Right atrium auricular region (tissue), 2 donors: ENCODE measurements at regions not wholly inside any gene's neighbourhood (a gene's known extent, or its start where the extent isn't known, plus 50 kb on each side); places are given as distances from the start of the nearest gene placed in this dataset.

Experiments used
- DNase-seq: peaks from one replicate; pipeline ENCODE4 v3.0.0-alpha.2; 2019; ENCODE audit warnings: low spot score
- H3K27ac ChIP-seq, 2 donors: fragments of 200-600 bp; sonication (generic); 1 replicate in 1 of 2; 2 replicates in 1 of 2; pipeline ENCODE4 v1.5.1; 2016 to 2019
- H3K27me3 ChIP-seq, 2 donors: fragments of 200-600 bp; sonication (generic); one replicate each; pipeline versions ENCODE4 v1.5.1 to v1.6.0; 2017 to 2019
- H3K36me3 ChIP-seq: fragments of 200-600 bp; sonication (generic); one replicate; pipeline ENCODE4 v1.5.1; 2016
- H3K4me1 ChIP-seq, 2 donors: fragments of 200-600 bp; sonication (generic); one replicate each; pipeline versions ENCODE4 v1.5.1 to v1.6.0; 2017 to 2019
- H3K4me3 ChIP-seq, 2 donors: fragments of 200-600 bp; sonication (generic); 1 replicate in 1 of 2; 2 replicates in 1 of 2; pipeline ENCODE4 v1.5.1; 2017 to 2019; ENCODE audit warnings: mild to moderate bottlenecking in 1 of 2, moderate library complexity in 1 of 2
- H3K9me3 ChIP-seq, 2 donors: fragments of 200-600 bp; sonication (generic); one replicate each; pipeline ENCODE4 v1.5.1; 2019
- TF ChIP-seq, protein P1 (sequence below), 2 donors: fragments of 200-600 bp; sonication (generic); IDR thresholded peaks; one replicate each; pipeline ENCODE4 v1.5.1; 2019; ENCODE audit warnings: antibody characterized with exemption in 2 of 2

DNA sequence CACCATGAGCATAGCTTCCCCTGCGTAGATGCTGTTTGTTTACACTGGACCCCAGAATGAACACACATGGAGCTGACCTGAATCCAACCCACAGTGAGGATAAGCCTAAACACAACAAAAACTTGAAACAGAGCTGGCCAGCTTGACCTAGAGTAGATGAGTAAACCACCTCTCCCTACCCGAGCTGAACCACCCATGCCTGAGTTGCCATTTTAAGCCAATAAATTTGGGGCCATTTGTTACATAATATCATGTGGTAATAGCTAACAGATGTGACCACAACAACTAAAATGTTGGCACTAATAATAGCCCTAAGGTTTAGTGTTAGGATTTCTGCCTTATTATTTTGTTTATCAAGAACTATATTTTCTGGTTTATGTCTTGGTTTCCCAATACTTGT, 103.2 kb upstream of the GRIK2 start:
- TF ChIP-seq, protein P1, sequence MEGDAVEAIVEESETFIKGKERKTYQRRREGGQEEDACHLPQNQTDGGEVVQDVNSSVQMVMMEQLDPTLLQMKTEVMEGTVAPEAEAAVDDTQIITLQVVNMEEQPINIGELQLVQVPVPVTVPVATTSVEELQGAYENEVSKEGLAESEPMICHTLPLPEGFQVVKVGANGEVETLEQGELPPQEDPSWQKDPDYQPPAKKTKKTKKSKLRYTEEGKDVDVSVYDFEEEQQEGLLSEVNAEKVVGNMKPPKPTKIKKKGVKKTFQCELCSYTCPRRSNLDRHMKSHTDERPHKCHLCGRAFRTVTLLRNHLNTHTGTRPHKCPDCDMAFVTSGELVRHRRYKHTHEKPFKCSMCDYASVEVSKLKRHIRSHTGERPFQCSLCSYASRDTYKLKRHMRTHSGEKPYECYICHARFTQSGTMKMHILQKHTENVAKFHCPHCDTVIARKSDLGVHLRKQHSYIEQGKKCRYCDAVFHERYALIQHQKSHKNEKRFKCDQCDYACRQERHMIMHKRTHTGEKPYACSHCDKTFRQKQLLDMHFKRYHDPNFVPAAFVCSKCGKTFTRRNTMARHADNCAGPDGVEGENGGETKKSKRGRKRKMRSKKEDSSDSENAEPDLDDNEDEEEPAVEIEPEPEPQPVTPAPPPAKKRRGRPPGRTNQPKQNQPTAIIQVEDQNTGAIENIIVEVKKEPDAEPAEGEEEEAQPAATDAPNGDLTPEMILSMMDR (IDR thresholded peaks at IDR 0.05), result no peak
- DNase-seq, result no peak
- Histone ChIP-seq H3K27me3 (no peaks in the 10 kb centered on the region), H3K4me1 (no peaks in the 10 kb centered on the region), H3K36me3 (no peaks in the 10 kb centered on the region), H3K4me3 (no peak overlapping the region), H3K9me3 (no peaks in the 10 kb centered on the region), H3K27ac (no peak overlapping the region)

DNA sequence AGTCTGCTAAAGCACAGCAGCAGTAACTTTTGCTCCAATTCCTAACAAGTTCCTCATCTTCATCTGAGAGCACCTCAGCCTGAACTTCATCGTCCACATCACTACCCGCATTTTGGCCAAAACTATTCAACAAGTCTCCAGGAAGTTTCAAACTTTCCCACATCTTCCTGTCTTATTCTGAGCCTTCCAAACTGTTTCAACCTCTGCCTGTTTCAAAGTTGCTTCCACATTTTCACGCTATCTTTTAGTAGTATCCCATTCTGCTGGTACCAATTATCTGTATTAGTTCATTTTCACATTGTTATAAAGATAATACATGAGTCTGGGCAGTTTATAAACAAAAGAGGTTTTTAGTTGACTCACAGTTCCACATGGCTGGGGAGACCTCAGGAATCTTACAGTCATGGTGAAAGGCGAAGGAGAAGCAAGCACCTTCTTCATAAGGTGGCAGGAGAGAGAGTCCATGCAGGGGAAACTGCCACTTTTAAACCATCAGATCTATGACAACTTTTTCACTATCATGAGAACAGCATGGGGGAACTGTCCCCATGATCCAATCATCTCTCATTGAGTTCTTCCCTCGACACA, 99.4 kb upstream of the GRIK2 start:
- H3K36me3 ChIP-seq, result no peaks in the 10 kb centered on the region
- no peaks in the 10 kb centered on the region for H3K27me3 ChIP-seq
- H3K4me1 ChIP-seq, result no peaks in the 10 kb centered on the region
- no peaks in the 10 kb centered on the region for H3K9me3 ChIP-seq
- no peak overlapping the region for H3K4me3 ChIP-seq
- no peak for DNase-seq
- no peak overlapping the region for H3K27ac ChIP-seq
- TF ChIP-seq, protein P1 (IDR thresholded peaks at IDR 0.05), result no peak

DNA sequence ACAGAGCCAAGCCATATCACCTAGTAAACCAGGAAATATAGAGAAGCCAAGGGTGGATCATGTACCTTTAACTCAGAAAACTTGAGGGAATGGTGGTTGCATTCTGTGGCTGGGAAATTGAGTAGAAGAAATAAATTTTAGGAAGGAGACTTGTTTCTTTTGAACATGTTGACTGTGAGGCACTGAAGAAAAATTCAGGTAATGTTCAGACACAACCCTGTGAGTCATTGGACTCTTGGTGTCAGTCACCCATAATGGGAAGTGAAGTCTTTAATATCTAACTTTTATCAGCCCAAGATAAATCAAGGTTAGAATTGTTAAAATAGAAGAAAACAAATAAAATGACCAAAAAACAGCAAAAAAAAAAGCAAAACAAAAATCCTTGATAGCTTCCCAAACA, 98.8 kb upstream of the GRIK2 start:
- Histone ChIP-seq H3K27ac (no peak overlapping the region), H3K36me3 (no peaks in the 10 kb centered on the region), H3K4me1 (no peaks in the 10 kb centered on the region), H3K27me3 (no peaks in the 10 kb centered on the region), H3K9me3 (no peaks in the 10 kb centered on the region), H3K4me3 (no peak overlapping the region)
- DNase-seq, result no peak
- TF ChIP-seq, protein P1 (IDR thresholded peaks at IDR 0.05), result no peak

DNA sequence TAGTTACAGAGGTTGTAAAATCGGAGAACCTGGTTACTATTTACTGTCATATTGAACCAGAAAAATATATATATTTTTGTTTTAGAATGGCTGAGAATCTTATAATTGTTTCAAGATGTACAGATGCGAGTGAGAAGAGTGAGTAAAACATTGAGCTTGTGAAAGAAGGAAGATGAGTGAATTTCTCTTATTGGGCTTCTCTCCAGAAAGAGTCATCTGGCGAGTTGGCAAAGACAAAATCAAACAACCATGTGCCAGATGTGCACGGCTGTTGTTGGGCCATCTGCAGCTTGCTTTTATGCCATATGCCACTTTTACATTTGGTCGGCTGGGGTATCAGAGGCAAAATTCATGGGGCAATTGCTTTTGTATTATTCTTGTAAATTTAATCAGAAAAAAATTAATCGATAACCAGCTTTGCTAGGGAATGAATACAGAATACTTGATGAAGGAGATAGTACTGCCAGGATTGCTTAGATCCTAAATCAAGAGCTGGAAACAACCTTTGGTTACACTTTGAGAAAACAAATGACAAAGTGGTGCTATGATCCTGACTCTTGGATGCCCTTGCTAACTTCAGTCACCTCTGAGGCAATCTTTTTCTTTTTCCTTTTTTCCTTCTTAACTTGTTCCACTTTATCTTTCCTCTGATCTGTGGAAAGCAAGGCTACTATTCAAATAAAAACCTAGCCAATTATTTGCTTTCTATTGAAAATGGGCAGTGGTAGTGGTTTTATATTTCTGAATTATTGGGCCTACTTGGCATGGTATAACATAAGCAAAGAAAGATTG, 97.1 kb upstream of the GRIK2 start:
- TF ChIP-seq, protein P1 (IDR thresholded peaks at IDR 0.05), result no peak
- no peaks in the 10 kb centered on the region for H3K9me3 ChIP-seq
- H3K4me3 ChIP-seq, result no peak overlapping the region
- no peak for DNase-seq
- no peak overlapping the region for H3K27ac ChIP-seq
- no peaks in the 10 kb centered on the region for H3K27me3 ChIP-seq
- no peaks in the 10 kb centered on the region for H3K4me1 ChIP-seq
- H3K36me3 ChIP-seq, result no peaks in the 10 kb centered on the region

DNA sequence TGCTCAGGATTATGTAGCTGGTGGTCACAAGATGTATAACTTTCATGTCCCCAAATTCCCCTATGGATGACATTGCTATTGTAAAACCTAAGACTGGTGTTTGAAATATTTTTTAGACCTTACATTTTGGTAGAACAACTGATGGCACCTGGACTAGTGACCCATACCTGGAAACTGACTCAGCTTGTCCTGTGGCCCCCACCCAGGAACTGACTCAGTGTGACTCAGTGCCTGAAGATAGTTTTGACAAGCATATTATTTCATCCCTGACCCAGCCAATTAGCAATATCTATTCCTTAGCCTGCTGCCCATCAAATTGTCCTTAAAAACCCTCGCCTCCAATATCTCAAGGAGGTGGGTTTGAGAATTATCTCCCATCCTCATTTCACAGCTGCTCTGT, 90.9 kb upstream of the GRIK2 start:
- no peaks in the 10 kb centered on the region for H3K9me3 ChIP-seq
- TF ChIP-seq, protein P1 (IDR thresholded peaks at IDR 0.05), result no peak
- no peak for DNase-seq

More for the DNA sequence above, 90.9 kb upstream of the GRIK2 start:
- Histone ChIP-seq H3K4me1 (no peaks in the 10 kb centered on the region), H3K36me3 (no peaks in the 10 kb centered on the region), H3K27me3 (no peaks in the 10 kb centered on the region), H3K4me3 (no peak overlapping the region), H3K27ac (no peak overlapping the region)
